Mesothelial cell of epicardium (in vitro differentiated cells): ENCODE measurements at regions not wholly inside any gene's neighbourhood (a gene's known extent, or its start where the extent isn't known, plus 50 kb on each side); places are given as distances from the start of the nearest gene placed in this dataset.

ENCODE experiments used
- DNase-seq, 2 experiments: peaks; one replicate each; pipeline ENCODE4 v3.0.0; 2021; ENCODE audit warnings: low spot score in 2 of 2; ENCODE audit not compliant: unreplicated experiment in 2 of 2
- H3K27ac Mint-ChIP-seq: 2 replicates; pipeline ENCODE4 v1.8.0; 2021; ENCODE audit warnings: mixed read lengths
- H3K27me3 Mint-ChIP-seq: 2 replicates; pipeline ENCODE4 v1.8.0; 2021; ENCODE audit warnings: low read depth, mixed read lengths
- H3K36me3 Mint-ChIP-seq: 2 replicates; pipeline ENCODE4 v1.8.0; 2021; ENCODE audit warnings: mixed read lengths
- H3K4me1 Mint-ChIP-seq: 2 replicates; pipeline ENCODE4 v1.8.0; 2021; ENCODE audit warnings: mixed read lengths
- H3K4me3 Mint-ChIP-seq: 2 replicates; pipeline ENCODE4 v1.8.0; 2021; ENCODE audit warnings: mild to moderate bottlenecking, moderate library complexity, mixed read lengths
- H3K9me3 Mint-ChIP-seq: 2 replicates; pipeline ENCODE4 v1.8.0; 2021; ENCODE audit warnings: mixed read lengths
- TF ChIP-seq, protein P1 (sequence below): fragments of 200-600 bp; sonication (generic); IDR thresholded peaks from one replicate; pipeline ENCODE4 v1.5.0; 2021; ENCODE audit warnings: antibody characterized with exemption; ENCODE audit not compliant: unreplicated experiment

DNA sequence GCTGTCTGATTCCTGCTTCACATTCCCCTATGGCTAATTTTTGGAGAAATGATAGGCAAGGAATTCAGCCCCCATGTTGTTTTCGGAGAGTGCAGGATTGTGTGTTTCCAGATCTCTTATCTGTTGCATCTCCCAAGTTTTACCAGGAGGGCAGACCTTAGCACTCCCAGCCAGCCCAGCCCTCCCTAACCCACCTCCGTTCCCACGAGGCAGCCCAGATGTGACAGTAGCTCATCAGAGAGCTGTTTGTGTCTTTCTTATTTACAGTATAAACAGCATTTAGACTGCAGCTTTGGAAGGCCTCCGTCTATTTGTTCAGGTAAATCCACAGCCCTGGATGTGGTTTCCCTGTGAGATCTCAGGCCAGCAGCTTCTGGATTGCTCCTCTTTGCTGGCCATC is 91.6 kb downstream of the THNSL2 start:
- Mint-ChIP-seq H3K4me1 (peaks cover 22% of the 10 kb centered on the region), H3K4me3 (no peak overlapping the region), H3K9me3 (no peaks in the 10 kb centered on the region), H3K36me3 (no peaks in the 10 kb centered on the region), H3K27me3 (peaks cover 9% of the 10 kb centered on the region), H3K27ac (no peak overlapping the region)
- TF ChIP-seq, protein P1, sequence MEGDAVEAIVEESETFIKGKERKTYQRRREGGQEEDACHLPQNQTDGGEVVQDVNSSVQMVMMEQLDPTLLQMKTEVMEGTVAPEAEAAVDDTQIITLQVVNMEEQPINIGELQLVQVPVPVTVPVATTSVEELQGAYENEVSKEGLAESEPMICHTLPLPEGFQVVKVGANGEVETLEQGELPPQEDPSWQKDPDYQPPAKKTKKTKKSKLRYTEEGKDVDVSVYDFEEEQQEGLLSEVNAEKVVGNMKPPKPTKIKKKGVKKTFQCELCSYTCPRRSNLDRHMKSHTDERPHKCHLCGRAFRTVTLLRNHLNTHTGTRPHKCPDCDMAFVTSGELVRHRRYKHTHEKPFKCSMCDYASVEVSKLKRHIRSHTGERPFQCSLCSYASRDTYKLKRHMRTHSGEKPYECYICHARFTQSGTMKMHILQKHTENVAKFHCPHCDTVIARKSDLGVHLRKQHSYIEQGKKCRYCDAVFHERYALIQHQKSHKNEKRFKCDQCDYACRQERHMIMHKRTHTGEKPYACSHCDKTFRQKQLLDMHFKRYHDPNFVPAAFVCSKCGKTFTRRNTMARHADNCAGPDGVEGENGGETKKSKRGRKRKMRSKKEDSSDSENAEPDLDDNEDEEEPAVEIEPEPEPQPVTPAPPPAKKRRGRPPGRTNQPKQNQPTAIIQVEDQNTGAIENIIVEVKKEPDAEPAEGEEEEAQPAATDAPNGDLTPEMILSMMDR = no peak
- DNase-seq = no peak

DNA sequence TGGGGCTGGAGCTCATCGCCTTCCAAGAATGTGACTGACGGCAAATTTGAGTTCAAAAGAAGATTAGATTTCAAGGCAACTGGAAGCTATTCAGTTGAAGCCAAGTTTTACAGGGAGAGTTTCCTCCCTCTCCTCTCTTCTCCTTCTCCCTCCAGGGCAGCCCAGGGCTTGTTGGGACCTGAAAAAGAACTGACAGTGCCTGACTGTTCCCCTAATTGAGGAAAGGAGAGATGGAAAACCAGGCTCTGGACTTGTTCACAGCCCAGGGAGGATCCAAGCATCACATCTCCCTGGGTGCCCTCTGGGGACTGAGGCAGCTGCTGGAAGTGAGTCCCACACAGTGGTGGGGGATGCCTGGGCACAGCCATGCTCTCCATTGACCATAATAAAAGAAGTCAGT is 88.1 kb downstream of the THNSL2 start:
- no peak overlapping the region for H3K27ac Mint-ChIP-seq
- no peaks in the 10 kb centered on the region for H3K9me3 Mint-ChIP-seq
- H3K27me3 Mint-ChIP-seq = peaks cover 13% of the 10 kb centered on the region
- H3K36me3 Mint-ChIP-seq = no peaks in the 10 kb centered on the region
- no peak overlapping the region for H3K4me3 Mint-ChIP-seq
- no peak for DNase-seq
- H3K4me1 Mint-ChIP-seq = peaks cover 9% of the 10 kb centered on the region
- TF ChIP-seq, protein P1 = no peak

DNA sequence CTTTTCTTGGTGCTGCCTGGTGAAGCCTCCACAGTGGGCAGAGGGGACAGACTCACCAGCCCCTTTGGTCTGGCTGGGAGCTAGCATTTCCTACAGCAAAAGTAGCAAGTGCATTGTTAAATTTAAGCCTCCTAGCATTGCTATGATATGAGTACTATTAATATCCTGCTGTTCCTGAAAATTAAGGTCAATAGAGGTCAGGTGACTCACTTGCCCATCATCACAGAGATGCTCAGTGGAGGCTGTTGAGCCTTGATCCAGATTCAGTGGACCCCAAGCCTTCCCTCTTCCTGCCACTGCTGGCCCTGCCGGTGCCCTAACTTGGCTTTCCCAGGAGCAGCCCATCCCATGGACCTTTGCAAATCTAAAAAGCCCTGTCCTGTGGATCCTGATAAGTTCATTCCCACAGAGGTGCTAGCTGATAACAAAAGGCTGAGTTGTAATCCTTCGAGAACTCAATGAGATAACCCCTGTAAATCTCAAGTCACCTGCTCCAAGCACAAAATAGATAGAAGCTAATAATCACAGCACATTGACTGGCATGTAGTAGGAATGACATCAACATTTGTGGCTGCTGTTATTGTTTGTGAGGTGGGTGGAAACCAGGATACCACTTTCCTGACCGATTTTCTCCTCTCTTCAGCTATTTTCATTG is 84.4 kb downstream of the THNSL2 start:
- H3K27ac Mint-ChIP-seq = no peak overlapping the region
- H3K36me3 Mint-ChIP-seq = no peaks in the 10 kb centered on the region
- TF ChIP-seq, protein P1 = no peak
- H3K4me3 Mint-ChIP-seq = no peak overlapping the region
- peaks cover 21% of the 10 kb centered on the region for H3K27me3 Mint-ChIP-seq
- no peak for DNase-seq
- no peaks in the 10 kb centered on the region for H3K9me3 Mint-ChIP-seq
- H3K4me1 Mint-ChIP-seq = peaks cover 6% of the 10 kb centered on the region

DNA sequence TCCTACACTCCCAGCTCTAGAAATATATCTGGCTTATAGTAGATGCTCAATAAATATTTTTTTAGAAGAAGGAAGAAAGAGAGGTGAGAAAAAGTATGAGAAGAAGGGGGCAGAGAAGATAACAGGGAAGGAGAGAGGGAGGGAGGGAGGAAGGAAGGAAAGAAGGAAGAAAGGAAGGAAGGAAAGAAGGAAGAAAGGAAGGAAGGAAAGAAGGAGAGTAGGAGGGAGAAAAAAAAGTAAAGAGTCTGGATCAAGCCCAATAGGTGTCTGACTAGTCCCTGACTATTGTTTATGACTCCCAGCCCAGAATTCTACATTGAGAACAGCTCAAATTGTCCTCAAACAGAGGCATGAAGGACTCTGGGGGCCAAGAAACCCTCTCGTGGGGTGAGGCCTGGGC is 83.9 kb downstream of the THNSL2 start:
- H3K4me3 Mint-ChIP-seq = no peak overlapping the region
- no peaks in the 10 kb centered on the region for H3K9me3 Mint-ChIP-seq
- H3K27me3 Mint-ChIP-seq = peaks cover 21% of the 10 kb centered on the region
- H3K4me1 Mint-ChIP-seq = peaks cover 6% of the 10 kb centered on the region
- no peak overlapping the region for H3K27ac Mint-ChIP-seq
- DNase-seq = no peak
- H3K36me3 Mint-ChIP-seq = no peaks in the 10 kb centered on the region
- TF ChIP-seq, protein P1 = no peak

DNA sequence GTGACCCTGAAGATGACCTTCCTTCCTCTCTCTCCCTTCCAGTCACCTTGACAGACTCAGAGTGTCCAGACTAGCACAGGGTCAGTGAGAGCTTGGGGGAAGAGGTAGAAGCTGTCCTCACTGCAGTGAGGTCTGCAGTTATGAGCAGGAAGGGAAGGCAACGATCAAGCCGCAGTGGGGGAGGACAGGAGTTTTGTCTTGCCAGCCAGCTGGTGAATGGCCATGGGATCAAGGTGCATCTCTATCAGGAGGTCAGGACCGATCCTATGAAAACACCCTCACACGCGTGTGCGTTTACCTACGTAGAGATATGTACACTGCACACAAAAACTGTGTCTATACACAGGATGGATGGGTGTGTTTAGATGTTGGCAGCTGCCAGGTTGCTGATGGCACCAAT is 83.2 kb downstream of the THNSL2 start:
- Mint-ChIP-seq H3K4me3 (no peak overlapping the region), H3K9me3 (no peaks in the 10 kb centered on the region), H3K27ac (no peak overlapping the region), H3K27me3 (peaks cover 18% of the 10 kb centered on the region), H3K4me1 (peaks cover 6% of the 10 kb centered on the region), H3K36me3 (no peaks in the 10 kb centered on the region)
- DNase-seq = no peak
- TF ChIP-seq, protein P1 = no peak

DNA sequence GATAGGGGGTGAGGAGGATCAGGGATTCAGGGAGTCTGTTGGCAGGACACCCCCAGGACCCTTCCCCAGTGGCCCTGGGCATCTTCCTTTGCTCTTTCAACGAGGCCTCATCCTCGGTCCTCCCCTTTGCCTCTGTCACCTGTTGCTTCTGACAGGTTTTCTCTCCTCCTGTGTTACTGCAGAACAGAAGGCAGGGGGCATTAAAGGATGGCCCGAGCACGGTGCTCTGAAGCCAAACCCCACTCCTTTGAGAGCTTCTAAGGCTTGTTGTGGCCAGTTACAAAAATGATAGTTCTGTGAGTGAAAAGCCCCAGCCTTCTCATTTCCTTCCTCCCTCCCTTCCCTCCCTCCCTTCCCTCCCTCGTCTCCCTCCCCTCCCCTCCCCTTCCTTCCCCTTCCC is 82.5 kb downstream of the THNSL2 start:
- Mint-ChIP-seq H3K27me3 (peaks cover 19% of the 10 kb centered on the region), H3K4me3 (no peak overlapping the region), H3K9me3 (no peaks in the 10 kb centered on the region), H3K36me3 (no peaks in the 10 kb centered on the region), H3K27ac (no peak overlapping the region), H3K4me1 (no peaks in the 10 kb centered on the region)
- DNase-seq = no peak
- TF ChIP-seq, protein P1 = no peak
